GM12864 (cell line): ENCODE measurements at regions not wholly inside any gene's neighbourhood (a gene's known extent, or its start where the extent isn't known, plus 50 kb on each side); places are given as distances from the start of the nearest gene placed in this dataset.

Experiments
- DNase-seq: peaks from one replicate; pipeline ENCODE4 v3.0.0-alpha.2; 2011; ENCODE audit warnings: low read depth
- H3K4me3 ChIP-seq: 2 replicates; pipeline ENCODE4 v1.5.1; 2011; ENCODE audit warnings: mild to moderate bottlenecking, low read depth, low read length, control low read depth
- CTCF ChIP-seq: IDR thresholded peaks from 2 replicates; pipeline ENCODE4 v1.5.1; 2011; ENCODE audit warnings: low read depth, mild to moderate bottlenecking, moderate library complexity, low read length, control low read depth, inconsistent platforms; ENCODE audit errors: missing control alignments

GRCh38 chr5:124416627-124417026, 329.8 kb downstream of the ZNF608 start:
- no peak for TF ChIP-seq CTCF
- no peak overlapping the region for H3K4me3 ChIP-seq
- no peak for DNase-seq

- no peak for TF ChIP-seq CTCF
- H3K4me3 ChIP-seq = no peak overlapping the region
- no peak for DNase-seq
Measured at GRCh38 chr5:124414973-124415372, 331.5 kb downstream of the ZNF608 start.

- peak; percentile 59 for DNase-seq
- no peak overlapping the region for H3K4me3 ChIP-seq
- no peak for TF ChIP-seq CTCF
Measured at GRCh38 chr5:124410539-124411488, 335.6 kb downstream of the ZNF608 start.

GRCh38 chr5:124408738-124409453, 337.5 kb downstream of the ZNF608 start:
- no peak overlapping the region for H3K4me3 ChIP-seq
- no peak for TF ChIP-seq CTCF
- DNase-seq = no peak

GRCh38 chr5:124404796-124405195, 341.6 kb downstream of the ZNF608 start:
- DNase-seq = no peak
- H3K4me3 ChIP-seq = no peak overlapping the region
- TF ChIP-seq CTCF = no peak

- H3K4me3 ChIP-seq = no peak overlapping the region
- no peak for TF ChIP-seq CTCF
- DNase-seq = no peak
Measured at GRCh38 chr5:124403281-124403680, 343.2 kb downstream of the ZNF608 start.
